K562 (cell line): ENCODE measurements at regions not wholly inside any gene's neighbourhood (a gene's known extent, or its start where the extent isn't known, plus 50 kb on each side); places are given as distances from the start of the nearest gene placed in this dataset.

Experiments used
- ATAC-seq: fragments of 200-7000 bp; cut with Tn5 transposase; 3 replicates; pipeline ENCODE4 v1.9.1; 2020; ENCODE audit warnings: moderate library complexity
- BruUV-seq: library from RNA; stranded (reverse); fragments of 400-500 nt; replicated peaks from 2 replicates; lab custom pipeline; 2021; lab: Mats Ljungman, UMichigan
- CTCF ChIA-PET: fragments of 300-600 bp; formaldehyde crosslinking; extraction: SDS; loops from one replicate; lab custom pipeline; 2021; ENCODE audit warnings: low intra/inter-chr PET ratio; lab: Yijun Ruan, JAX
- POLR2A ChIA-PET: fragments of 300-600, 350-650 bp; sonication (Branson Sonifier 250); formaldehyde crosslinking; extraction: SDS; loops from one replicate; lab custom pipeline; 2021; ENCODE audit warnings: antibody characterized with exemption, inconsistent platforms; lab: Yijun Ruan, JAX
- DNase-seq, 4 experiments: peaks; one replicate each; pipeline versions ENCODE4 v3.0.0 to v3.0.0-alpha.2; 2011 to 2018; ENCODE audit warnings: low spot score in 3 of 4, mixed read lengths in 3 of 4; ENCODE audit errors: extremely low read depth in 1 of 4
- FAIRE-seq: peaks from 2 replicates; lab custom pipeline; 2011; peaks lifted over from hg19 to GRCh38; lab: Jason Lieb, UNC
- H2AFZ ChIP-seq: 2 replicates; pipeline ENCODE4 v1.6.0; 2011; ENCODE audit warnings: low read depth, low read length, control low read depth, inconsistent platforms
- H3K27ac ChIP-seq: fragments of 200-600 bp; 3 replicates; pipeline ENCODE4 v1.8.0; 2011; ENCODE audit warnings: low read depth, mild to moderate bottlenecking, control low read depth, inconsistent platforms, low read length, moderate library complexity, mixed read lengths; ENCODE audit errors: extremely low read depth
- H3K27me3 ChIP-seq, 2 experiments: fragments of 300-600 bp in 1 of 2; 2 replicates in 1 of 2; 3 replicates in 1 of 2; pipeline versions ENCODE4 v1.6.0 to v1.8.0; 2011; ENCODE audit warnings: inconsistent platforms in 2 of 2, low read length in 2 of 2, mild to moderate bottlenecking in 1 of 2, mixed read lengths in 1 of 2, moderate library complexity in 1 of 2; ENCODE audit not compliant: control insufficient read depth in 2 of 2, insufficient read depth in 2 of 2
- H3K36me3 ChIP-seq: fragments of 300-600 bp; 3 replicates; pipeline ENCODE4 v1.8.0; 2011; ENCODE audit warnings: mild to moderate bottlenecking, low read length, inconsistent platforms; ENCODE audit not compliant: control insufficient read depth, insufficient read depth
- H3K4me1 ChIP-seq, 2 experiments: fragments of 200-600 bp in 1 of 2; replicated peaks in 1 of 2; 2 replicates in 1 of 2; 3 replicates in 1 of 2; pipeline versions ENCODE4 v1.5.1 to v1.8.0; 2011; ENCODE audit warnings: inconsistent platforms in 2 of 2, low read length in 2 of 2, mild to moderate bottlenecking in 1 of 2, mixed read lengths in 1 of 2, moderate library complexity in 1 of 2; ENCODE audit not compliant: control insufficient read depth in 2 of 2, insufficient read depth in 2 of 2
- H3K4me2 ChIP-seq: 2 replicates; pipeline ENCODE4 v1.6.1; 2011; ENCODE audit warnings: low read length, control low read depth, inconsistent platforms, mixed read lengths; ENCODE audit not compliant: insufficient read depth
- H3K4me3 ChIP-seq: fragments of 200-600 bp; sonication (generic), shearing (Covaris generic); 2 replicates; pipeline ENCODE4 v1.5.1; 2016; ENCODE audit warnings: control low read depth, inconsistent platforms
- H3K79me2 ChIP-seq: fragments of 200-600 bp; 3 replicates; pipeline ENCODE4 v1.8.0; 2011; ENCODE audit warnings: low read length, inconsistent platforms; ENCODE audit not compliant: control insufficient read depth, insufficient read depth
- H3K9ac ChIP-seq, 2 experiments: 2 replicates each; pipeline versions ENCODE4 v1.6.0 to v1.6.1; 2011; ENCODE audit warnings: low read depth in 2 of 2, low read length in 2 of 2, control low read depth in 1 of 2, inconsistent platforms in 1 of 2, mild to moderate bottlenecking in 1 of 2, mixed read lengths in 1 of 2; ENCODE audit not compliant: insufficient read depth in 1 of 2
- H3K9me1 ChIP-seq: one replicate; pipeline ENCODE4 v1.6.0; 2011; ENCODE audit warnings: inconsistent platforms, mild to moderate bottlenecking, low read length, moderate library complexity; ENCODE audit not compliant: control insufficient read depth, insufficient read depth
- H3K9me3 ChIP-seq: replicated peaks from 2 replicates; pipeline ENCODE4 v1.5.1; 2011; ENCODE audit warnings: low read depth, low read length, inconsistent platforms; ENCODE audit not compliant: control insufficient read depth, insufficient read depth
- H4K20me1 ChIP-seq: replicated peaks from 2 replicates; pipeline ENCODE4 v1.6.1; 2011; ENCODE audit warnings: low read length, inconsistent platforms, mixed read lengths; ENCODE audit not compliant: control insufficient read depth, insufficient read depth
- ARHGAP35 ChIP-seq: fragments of 450-650 bp; IDR thresholded peaks from 2 replicates; pipeline ENCODE4 v1.6.1; 2018; ENCODE audit not compliant: partially characterized antibody
- BRD4 ChIP-seq: fragments of 200-600 bp; sonication (generic); IDR thresholded peaks from 2 replicates; pipeline ENCODE4 v1.6.1; 2017; ENCODE audit warnings: inconsistent platforms
- CREB5 ChIP-seq: fragments of 250-450 bp; sonication (Bioruptor Pico); IDR thresholded peaks from 2 replicates; pipeline ENCODE4 v1.5.0; 2020; ENCODE audit warnings: mild to moderate bottlenecking
- E2F8 ChIP-seq: fragments of 450-650 bp; IDR thresholded peaks from 2 replicates; pipeline ENCODE4 v1.7.1; 2018; ENCODE audit warnings: mild to moderate bottlenecking, low read depth; ENCODE audit not compliant: partially characterized antibody
- GABPB2 ChIP-seq: fragments of 250-450 bp; sonication (Bioruptor Pico); conservative IDR thresholded peaks from 2 replicates; pipeline ENCODE4 v1.5.1; 2021; ENCODE audit warnings: mild to moderate bottlenecking
- KLF16 ChIP-seq: IDR thresholded peaks from 2 replicates; pipeline ENCODE4 v1.6.1; 2016; ENCODE audit warnings: antibody characterized with exemption
- MTA3 ChIP-seq: fragments of 450-650 bp; formaldehyde crosslinking; IDR thresholded peaks from 2 replicates; pipeline ENCODE4 v1.6.1; 2017; ENCODE audit warnings: mild to moderate bottlenecking, borderline replicate concordance
- NUFIP1 ChIP-seq: fragments of 450-650 bp; IDR thresholded peaks from 2 replicates; pipeline ENCODE4 v1.6.1; 2018; ENCODE audit not compliant: partially characterized antibody
- PBX2 ChIP-seq, 2 experiments: IDR thresholded peaks in 1 of 2; conservative IDR thresholded peaks in 1 of 2; 2 replicates each; pipeline ENCODE4 v1.6.1; 2016; ENCODE audit warnings: low read depth in 2 of 2, mild to moderate bottlenecking in 1 of 2, missing compliant biosample characterization in 1 of 2, missing genetic modification characterization in 1 of 2, moderate library complexity in 1 of 2
- SMARCC2 ChIP-seq: fragments of 450-650 bp; IDR thresholded peaks from 2 replicates; pipeline ENCODE4 v1.6.1; 2017; ENCODE audit warnings: antibody characterized with exemption, moderate library complexity, mild to moderate bottlenecking, low read depth
- ZBTB5 ChIP-seq: fragments of 450-650 bp; IDR thresholded peaks from 2 replicates; pipeline ENCODE4 v1.6.1; 2017; ENCODE audit warnings: antibody characterized with exemption
- ZNF551 ChIP-seq: fragments of 250-450 bp; sonication (Bioruptor Pico); IDR thresholded peaks from 2 replicates; pipeline ENCODE4 v1.5.0; 2021; ENCODE audit warnings: mild to moderate bottlenecking, moderate library complexity
- ZNF583 ChIP-seq: fragments of 250-450 bp; sonication (Bioruptor Pico); IDR thresholded peaks from 2 replicates; pipeline ENCODE4 v1.4.0; 2020
- WGBS: fragments of 100-300 bp; shearing (Covaris generic); methylation state at CpG from one replicate; pipeline ENCODE4 v1.1.6; 2016; ENCODE audit warnings: low coverage, mixed read lengths; ENCODE audit not compliant: insufficient coverage; ENCODE audit errors: missing lambda C conversion rate; 5-methylcytosine and 5-hydroxymethylcytosine counted together
- in situ Hi-C: fragments of 300-500 bp; cut with MboI; formaldehyde crosslinking; loops from 4 replicates; pipeline ENCODE4 v1.15.0; 2018; ENCODE audit warnings: inconsistent platforms, mixed read lengths
- intact Hi-C: fragments of 100-400 bp; cut with micrococcal nuclease; formaldehyde crosslinking; loops from 2 replicates; pipeline ENCODE4 v1.14.2; 2022

GRCh38 chr13:86725105-86725504 is 925.9 kb upstream of the SLITRK6 start (continued):
- TF ChIP-seq MTA3, result no peak
- TF ChIP-seq, all 486 proteins: peak for 0

- Histone ChIP-seq H4K20me1 (no peaks in the 10 kb centered on the region), H3K4me3 (no peak overlapping the region), H3K4me2 (no peak overlapping the region), H3K79me2 (no peaks in the 10 kb centered on the region), H3K27me3 (no peaks in the 10 kb centered on the region), H2AFZ (no peak overlapping the region), H3K9ac (no peak overlapping the region), H3K4me1 (no peaks in the 10 kb centered on the region), H3K9me3 (no peaks in the 10 kb centered on the region), H3K36me3 (no peaks in the 10 kb centered on the region), H3K9me1 (no peaks in the 10 kb centered on the region), H3K27ac (no peak overlapping the region)
- CTCF ChIA-PET, result no interaction called here
- DNase-seq (no peak), ATAC-seq (no peak), FAIRE-seq (no peak)
- no TSS peak for BruUV-seq
- POLR2A ChIA-PET, result no interaction called here
- in situ Hi-C loops, result no loop called here
- 0% methylated on average over 2 of the region's 2 CpGs for WGBS
- intact Hi-C loops, result no loop called here
- TF ChIP-seq PBX2 (CRISPR knock-in tag; IDR thresholded peaks at IDR 0.05; ENCODE audit: low read depth) (no peak), PBX2 (tag; conservative IDR thresholded peaks at IDR 0.05; ENCODE audit: low read depth) (no peak), GABPB2 (no peak), ZNF583 (CRISPR knock-in tag) (no peak), KLF16 (no peak), ZNF551 (no peak), BRD4 (no peak), ARHGAP35 (no peak), NUFIP1 (no peak), ZBTB5 (no peak), CREB5 (CRISPR knock-in tag) (no peak), E2F8 (no peak), SMARCC2 (no peak)
These were observed 930.0 kb upstream of the SLITRK6 start for GRCh38 chr13:86729206-86729605.
